ENCODE measurements at regions not wholly inside any gene's neighbourhood (a gene's known extent, or its start where the extent isn't known, plus 50 kb on each side); places are given as distances from the start of the nearest gene placed in this dataset.

GRCh38 chr15:99486371-99487336, 79.1 kb upstream of the MEF2A start:
- TF ChIP-seq EZH2 (IDR thresholded peaks at IDR 0.05; ENCODE audit: borderline replicate concordance, insufficient read depth, low read depth, low read length, poor library complexity, severe bottlenecking) (no peak), CTCF (IDR thresholded peaks at IDR 0.05) (no peak)
